ENCODE measurements at regions not wholly inside any gene's neighbourhood (a gene's known extent, or its start where the extent isn't known, plus 50 kb on each side); places are given as distances from the start of the nearest gene placed in this dataset.

- TF ChIP-seq POLR2AphosphoS5 (IDR thresholded peaks at IDR 0.05) (no peak), EP300 (IDR thresholded peaks at IDR 0.05) (no peak), POLR2A (IDR thresholded peaks at IDR 0.05) (no peak), CTCF (IDR thresholded peaks at IDR 0.05) (no peak)
- no peaks in the 10 kb centered on the region for H3K36me3 ChIP-seq
- ATAC-seq = no peak
- H3K9me3 ChIP-seq = no peaks in the 10 kb centered on the region
- H3K27ac ChIP-seq = no peak overlapping the region
- no peak overlapping the region for H3K4me3 ChIP-seq
- H3K27me3 ChIP-seq = no peaks in the 10 kb centered on the region
- H3K4me1 ChIP-seq = no peaks in the 10 kb centered on the region
- 34 to 35% methylated on average over 14 to 16 of the region's 16 CpGs for WGBS, 2 donors (ENCODE audit: low coverage in 1 of 2)
Observed at GRCh38 chr14:54299410-54300363, 97.1 kb upstream of the CDKN3 start.

- TF ChIP-seq POLR2A (IDR thresholded peaks at IDR 0.05) = no peak
- TF ChIP-seq EP300 (IDR thresholded peaks at IDR 0.05) = no peak
- no peak for TF ChIP-seq CTCF (IDR thresholded peaks at IDR 0.05)
- no peak for TF ChIP-seq POLR2AphosphoS5 (IDR thresholded peaks at IDR 0.05)
- Histone ChIP-seq H3K4me1 (no peaks in the 10 kb centered on the region), H3K27ac (no peak overlapping the region), H3K9me3 (no peaks in the 10 kb centered on the region), H3K36me3 (no peaks in the 10 kb centered on the region), H3K4me3 (no peak overlapping the region), H3K27me3 (no peaks in the 10 kb centered on the region)
- 100% methylated on average over 1 of the region's 2 CpGs; no CpG with 5 or more reads in 1 of the 2 donors for WGBS, 2 donors (ENCODE audit: low coverage in 1 of 2)
- ATAC-seq = no peak
Observed at GRCh38 chr14:54300881-54301280, 95.9 kb upstream of the CDKN3 start.

- ATAC-seq = no peak
- no peak overlapping the region for H3K4me3 ChIP-seq
- 82 to 100% methylated on average over 1 to 7 of the region's 7 CpGs for WGBS, 2 donors (ENCODE audit: low coverage in 1 of 2)
Observed at GRCh38 chr14:54301359-54301758, 95.4 kb upstream of the CDKN3 start.

GRCh38 chr14:54306806-54307205 lies 90.0 kb upstream of the CDKN3 start:
- WGBS, 2 donors (ENCODE audit: low coverage in 1 of 2) = 52 to 69% methylated on average over 4 of the region's 4 CpGs

More at GRCh38 chr14:54301359-54301758, 95.4 kb upstream of the CDKN3 start:
- no peaks in the 10 kb centered on the region for H3K27me3 ChIP-seq
- H3K9me3 ChIP-seq = no peaks in the 10 kb centered on the region
- H3K4me1 ChIP-seq = no peaks in the 10 kb centered on the region
- no peaks in the 10 kb centered on the region for H3K36me3 ChIP-seq
- H3K27ac ChIP-seq = no peak overlapping the region
- TF ChIP-seq EP300 (IDR thresholded peaks at IDR 0.05) (no peak), CTCF (IDR thresholded peaks at IDR 0.05) (no peak), POLR2A (IDR thresholded peaks at IDR 0.05) (no peak), POLR2AphosphoS5 (IDR thresholded peaks at IDR 0.05) (no peak)

More at GRCh38 chr14:54306806-54307205, 90.0 kb upstream of the CDKN3 start:
- no peak for TF ChIP-seq POLR2AphosphoS5 (IDR thresholded peaks at IDR 0.05)
- TF ChIP-seq CTCF (IDR thresholded peaks at IDR 0.05) = no peak
- TF ChIP-seq POLR2A (IDR thresholded peaks at IDR 0.05) = no peak
- TF ChIP-seq EP300 (IDR thresholded peaks at IDR 0.05) = no peak
- ATAC-seq = no peak
- Histone ChIP-seq H3K9me3 (no peaks in the 10 kb centered on the region), H3K4me3 (no peak overlapping the region), H3K27ac (no peak overlapping the region), H3K36me3 (no peaks in the 10 kb centered on the region), H3K27me3 (no peaks in the 10 kb centered on the region), H3K4me1 (no peaks in the 10 kb centered on the region)
